SK-N-SH treated with all-trans-retinoic acid at 6 μM for 48 hours (cell line): ENCODE measurements at regions not wholly inside any gene's neighbourhood (a gene's known extent, or its start where the extent isn't known, plus 50 kb on each side); places are given as distances from the start of the nearest gene placed in this dataset.

ENCODE experiments used
- CSDC2 ChIP-seq: fragments of 250-450 bp; sonication (Bioruptor Pico); IDR thresholded peaks from 2 replicates; pipeline ENCODE4 v1.5.0; 2020; ENCODE audit warnings: mild to moderate bottlenecking, moderate library complexity
- ESRRG ChIP-seq: fragments of 250-450 bp; sonication (Bioruptor Pico); IDR thresholded peaks from 2 replicates; pipeline ENCODE4 v1.6.1; 2021; ENCODE audit warnings: mild to moderate bottlenecking
- ISL1 ChIP-seq: fragments of 250-450 bp; sonication (Bioruptor Pico); IDR thresholded peaks from 2 replicates; pipeline ENCODE4 v2.1.2; 2022; ENCODE audit warnings: mild to moderate bottlenecking, moderate library complexity
- ZC3H10 ChIP-seq: fragments of 250-450 bp; sonication (Bioruptor Pico); IDR thresholded peaks from 2 replicates; pipeline ENCODE4 v1.5.1; 2021; ENCODE audit warnings: mild to moderate bottlenecking, moderate library complexity

DNA sequence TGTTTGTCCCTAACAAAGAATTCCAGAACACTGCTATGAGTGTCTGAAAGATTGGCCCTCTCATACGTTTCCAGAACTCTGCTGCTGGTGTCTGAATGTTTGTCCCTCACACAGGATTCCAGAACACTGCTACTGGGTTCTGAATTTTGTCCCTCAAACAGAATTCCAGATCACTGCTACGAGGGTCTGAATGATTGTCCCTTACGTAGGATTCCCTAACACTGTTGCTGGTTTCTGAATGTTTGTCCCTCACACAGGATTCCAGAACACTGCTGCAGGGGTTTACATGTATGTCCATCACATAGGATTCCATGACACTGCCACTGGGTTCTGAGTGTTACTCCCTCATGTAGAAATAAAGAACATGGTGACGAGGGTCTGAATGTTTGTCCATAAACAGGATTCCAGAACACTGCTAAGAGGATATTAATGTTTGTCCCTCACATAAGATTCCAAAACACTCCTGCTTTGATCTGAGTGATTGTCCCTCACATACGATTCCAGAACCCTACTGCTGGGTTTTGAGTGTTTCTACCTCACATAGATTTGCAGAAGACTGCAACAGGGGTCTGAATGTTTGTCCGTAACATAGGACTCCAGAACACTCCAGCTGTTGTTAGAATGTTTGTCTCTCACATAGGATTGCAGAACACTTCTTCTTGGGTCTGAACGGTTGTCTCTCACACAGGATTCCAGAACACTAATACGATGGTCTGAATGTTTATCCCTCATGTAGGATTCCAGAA lies 214.4 kb downstream of the FOXD4L6 start:
- TF ChIP-seq CSDC2 (CRISPR knock-in tag) (no peak), ESRRG (CRISPR knock-in tag) (no peak), ISL1 (CRISPR knock-in tag) (no peak), ZC3H10 (CRISPR knock-in tag) (no peak)
